ENCODE measurements at regions not wholly inside any gene's neighbourhood (a gene's known extent, or its start where the extent isn't known, plus 50 kb on each side); places are given as distances from the start of the nearest gene placed in this dataset.

GRCh38 chr12:128052777-128053176 is 214.2 kb upstream of the TMEM132C start:
- TF ChIP-seq CTCF (IDR thresholded peaks at IDR 0.05; ENCODE audit: low read length, missing control alignments) = no peak
- DNase-seq (ENCODE audit: low read depth) = no peak
- H3K4me3 ChIP-seq (replicated peaks; ENCODE audit: low read depth, low read length) = no peak overlapping the region

GRCh38 chr12:128055567-128055966 is 211.4 kb upstream of the TMEM132C start:
- no peak overlapping the region for H3K4me3 ChIP-seq (replicated peaks; ENCODE audit: low read depth, low read length)
- no peak for TF ChIP-seq CTCF (IDR thresholded peaks at IDR 0.05; ENCODE audit: low read length, missing control alignments)
- no peak for DNase-seq (ENCODE audit: low read depth)

- DNase-seq (ENCODE audit: low read depth) = no peak
- no peak overlapping the region for H3K4me3 ChIP-seq (replicated peaks; ENCODE audit: low read depth, low read length)
- TF ChIP-seq CTCF (IDR thresholded peaks at IDR 0.05; ENCODE audit: low read length, missing control alignments) = no peak
Observed at GRCh38 chr12:128056136-128056801, 210.7 kb upstream of the TMEM132C start.

GRCh38 chr12:128057586-128057985 is 209.4 kb upstream of the TMEM132C start:
- no peak for DNase-seq (ENCODE audit: low read depth)
- no peak overlapping the region for H3K4me3 ChIP-seq (replicated peaks; ENCODE audit: low read depth, low read length)
- TF ChIP-seq CTCF (IDR thresholded peaks at IDR 0.05; ENCODE audit: low read length, missing control alignments) = no peak

GRCh38 chr12:128059621-128060370 is 207.2 kb upstream of the TMEM132C start:
- H3K4me3 ChIP-seq (replicated peaks; ENCODE audit: low read depth, low read length) = no peak overlapping the region
- no peak for DNase-seq (ENCODE audit: low read depth)
- TF ChIP-seq CTCF (IDR thresholded peaks at IDR 0.05; ENCODE audit: low read length, missing control alignments) = no peak

GRCh38 chr12:128068211-128068610 is 198.8 kb upstream of the TMEM132C start:
- TF ChIP-seq CTCF (IDR thresholded peaks at IDR 0.05; ENCODE audit: low read length, missing control alignments) = no peak
- DNase-seq (ENCODE audit: low read depth) = no peak
- H3K4me3 ChIP-seq (replicated peaks; ENCODE audit: low read depth, low read length) = no peak overlapping the region

Data from fibroblast of pulmonary artery (primary cell).